ENCODE measurements at regions not wholly inside any gene's neighbourhood (a gene's known extent, or its start where the extent isn't known, plus 50 kb on each side); places are given as distances from the start of the nearest gene placed in this dataset.
"Not testable (repeated sequence)": the region's sequence is repeated elsewhere in the genome, so short reads cannot be mapped to it uniquely, and the experiment has no call there.

GRCh38 chr14:105945896-105946295 lies 419.5 kb downstream of the TMEM121 start:
- DNase-seq, result no peak

GRCh38 chr14:105947599-105947998 lies 421.2 kb downstream of the TMEM121 start:
- no peak for DNase-seq

- DNase-seq, result not testable (repeated sequence)
Measured at GRCh38 chr14:105948955-105949354, 422.6 kb downstream of the TMEM121 start.

- not testable (repeated sequence) for DNase-seq
Measured at GRCh38 chr14:105950364-105950892, 424.0 kb downstream of the TMEM121 start.

- DNase-seq, result no peak
Measured at GRCh38 chr14:105951399-105951798, 425.0 kb downstream of the TMEM121 start.

- DNase-seq, result no peak
Measured at GRCh38 chr14:105952222-105952621, 425.8 kb downstream of the TMEM121 start.

- no peak for DNase-seq
Measured at GRCh38 chr14:105952826-105953225, 426.4 kb downstream of the TMEM121 start.

- DNase-seq, result not testable (repeated sequence)
Measured at GRCh38 chr14:105961625-105962024, 435.2 kb downstream of the TMEM121 start.

- no peak for DNase-seq
Measured at GRCh38 chr14:105962532-105962931, 436.1 kb downstream of the TMEM121 start.

GRCh38 chr14:105968291-105968690 lies 441.9 kb downstream of the TMEM121 start:
- DNase-seq, result no peak

GRCh38 chr14:105969026-105969425 lies 442.6 kb downstream of the TMEM121 start:
- DNase-seq, result not testable (repeated sequence)

GRCh38 chr14:105970821-105971220 lies 444.4 kb downstream of the TMEM121 start:
- DNase-seq, result not testable (repeated sequence)

- DNase-seq, result no peak
Measured at GRCh38 chr14:105971593-105972500, 445.5 kb downstream of the TMEM121 start.

- DNase-seq, result peak; percentile 62
Measured at GRCh38 chr14:105974902-105975301, 448.5 kb downstream of the TMEM121 start.

- no peak for DNase-seq
Measured at GRCh38 chr14:105978618-105979295, 452.4 kb downstream of the TMEM121 start.

- DNase-seq, result no peak
Measured at GRCh38 chr14:105979446-105979845, 453.1 kb downstream of the TMEM121 start.

GRCh38 chr14:105980224-105980623 lies 453.8 kb downstream of the TMEM121 start:
- no peak for DNase-seq

- DNase-seq, result peak; percentile 28
Measured at GRCh38 chr14:105981517-105982302, 455.3 kb downstream of the TMEM121 start.

- no peak for DNase-seq
Measured at GRCh38 chr14:105982664-105983063, 456.3 kb downstream of the TMEM121 start.

- no peak for DNase-seq
Measured at GRCh38 chr14:105986894-105987284, 460.5 kb downstream of the TMEM121 start.

- DNase-seq, result no peak
Measured at GRCh38 chr14:105987563-105987962, 461.2 kb downstream of the TMEM121 start.

- peak; percentile 47 for DNase-seq
Measured at GRCh38 chr14:105989566-105990302, 463.4 kb downstream of the TMEM121 start.
